ENCODE measurements at regions not wholly inside any gene's neighbourhood (a gene's known extent, or its start where the extent isn't known, plus 50 kb on each side); places are given as distances from the start of the nearest gene placed in this dataset.
A peak's percentile ranks its signal among the peaks of the same experiment; 100 is the strongest.
"Not testable (repeated sequence)": the region's sequence is repeated elsewhere in the genome, so short reads cannot be mapped to it uniquely, and the experiment has no call there.

- DNase-seq (ENCODE audit: low read depth) = peak; percentile 45
Observed at GRCh38 chr15:81819924-81820635, 225.7 kb downstream of the MEX3B start.

- DNase-seq (ENCODE audit: low read depth) = no peak
Observed at GRCh38 chr15:81814882-81815455, 230.8 kb downstream of the MEX3B start.

GRCh38 chr15:81813215-81813614, 232.6 kb downstream of the MEX3B start:
- no peak for DNase-seq (ENCODE audit: low read depth)

- no peak for DNase-seq (ENCODE audit: low read depth)
Observed at GRCh38 chr15:81812456-81812855, 233.4 kb downstream of the MEX3B start.

- DNase-seq (ENCODE audit: low read depth) = no peak
Observed at GRCh38 chr15:81811736-81812135, 234.1 kb downstream of the MEX3B start.

- DNase-seq (ENCODE audit: low read depth) = peak; percentile 42
Observed at GRCh38 chr15:81809543-81809942, 236.3 kb downstream of the MEX3B start.

- no peak for DNase-seq (ENCODE audit: low read depth)
Observed at GRCh38 chr15:81807806-81808205, 238.0 kb downstream of the MEX3B start.

GRCh38 chr15:81807186-81807585, 238.6 kb downstream of the MEX3B start:
- no peak for DNase-seq (ENCODE audit: low read depth)

GRCh38 chr15:81795899-81796298, 249.9 kb downstream of the MEX3B start:
- no peak for DNase-seq (ENCODE audit: low read depth)

GRCh38 chr15:81792646-81793045, 253.2 kb downstream of the MEX3B start:
- DNase-seq (ENCODE audit: low read depth) = no peak

- DNase-seq (ENCODE audit: low read depth) = not testable (repeated sequence)
Observed at GRCh38 chr15:81791322-81791721, 254.5 kb downstream of the MEX3B start.

- DNase-seq (ENCODE audit: low read depth) = no peak
Observed at GRCh38 chr15:81789403-81789802, 256.4 kb downstream of the MEX3B start.

- no peak for DNase-seq (ENCODE audit: low read depth)
Observed at GRCh38 chr15:81786776-81787175, 259.0 kb downstream of the MEX3B start.

GRCh38 chr15:81785679-81786078, 260.1 kb downstream of the MEX3B start:
- no peak for DNase-seq (ENCODE audit: low read depth)

GRCh38 chr15:81785181-81785580, 260.6 kb downstream of the MEX3B start:
- no peak for DNase-seq (ENCODE audit: low read depth)

- DNase-seq (ENCODE audit: low read depth) = no peak
Observed at GRCh38 chr15:81784751-81785150, 261.1 kb downstream of the MEX3B start.

GRCh38 chr15:81783586-81783985, 262.2 kb downstream of the MEX3B start:
- DNase-seq (ENCODE audit: low read depth) = no peak

- DNase-seq (ENCODE audit: low read depth) = no peak
Observed at GRCh38 chr15:81783076-81783475, 262.7 kb downstream of the MEX3B start.

- no peak for DNase-seq (ENCODE audit: low read depth)
Observed at GRCh38 chr15:81781395-81781794, 264.4 kb downstream of the MEX3B start.

GRCh38 chr15:81780966-81781365, 264.9 kb downstream of the MEX3B start:
- DNase-seq (ENCODE audit: low read depth) = no peak

GRCh38 chr15:81779181-81779580, 266.6 kb downstream of the MEX3B start:
- no peak for DNase-seq (ENCODE audit: low read depth)

GRCh38 chr15:81777546-81777945, 268.3 kb downstream of the MEX3B start:
- no peak for DNase-seq (ENCODE audit: low read depth)

- no peak for DNase-seq (ENCODE audit: low read depth)
Observed at GRCh38 chr15:81776976-81777375, 268.8 kb downstream of the MEX3B start.

GRCh38 chr15:81775779-81776178, 270.0 kb downstream of the MEX3B start:
- DNase-seq (ENCODE audit: low read depth) = not testable (repeated sequence)

Measured in HS-27A (cell line).